HEK293 (cell line): ENCODE measurements at regions not wholly inside any gene's neighbourhood (a gene's known extent, or its start where the extent isn't known, plus 50 kb on each side); places are given as distances from the start of the nearest gene placed in this dataset.

Experiments used
- CTCF ChIA-PET: fragments of 350-600 bp; formaldehyde crosslinking; extraction: SDS; loops from one replicate; lab custom pipeline; 2021; ENCODE audit warnings: antibody characterized with exemption; lab: Yijun Ruan, JAX
- POLR2A ChIA-PET: fragments of 300-600 bp; formaldehyde crosslinking; extraction: SDS; loops from one replicate; lab custom pipeline; 2020; ENCODE audit warnings: antibody characterized with exemption, inconsistent platforms; lab: Yijun Ruan, JAX
- H3K27ac ChIP-seq: fragments of 200-500 bp; sonication (Bioruptor generic); 2 replicates; pipeline ENCODE4 v1.5.1; 2014; ENCODE audit warnings: low read depth, low read length, control low read depth, inconsistent platforms; ENCODE audit errors: extremely low read depth
- H3K36me3 ChIP-seq, 2 experiments: fragments of 200-500 bp in 1 of 2; sonication (Bioruptor generic) in 1 of 2; 1 replicate in 1 of 2; 2 replicates in 1 of 2; pipeline ENCODE4 v1.5.1; 2014 to 2017; ENCODE audit warnings: inconsistent platforms in 2 of 2, low read length in 2 of 2; ENCODE audit not compliant: control insufficient read depth in 2 of 2, insufficient read depth in 1 of 2
- H3K4me1 ChIP-seq: fragments of 200-500 bp; sonication (Bioruptor generic); 2 replicates; pipeline ENCODE4 v1.5.1; 2014; ENCODE audit warnings: mild to moderate bottlenecking, low read length, inconsistent platforms; ENCODE audit not compliant: control insufficient read depth, insufficient read depth
- H3K4me3 ChIP-seq: 2 replicates; pipeline ENCODE4 v1.5.1; 2011; ENCODE audit warnings: low read depth, mild to moderate bottlenecking, control low read depth, low read length, moderate library complexity
- H3K9me3 ChIP-seq: fragments of 200-500 bp; sonication (Bioruptor generic); 2 replicates; pipeline ENCODE4 v1.5.1; 2014; ENCODE audit warnings: low read depth, low read length, inconsistent platforms; ENCODE audit not compliant: control insufficient read depth, insufficient read depth
- CTCF ChIP-seq: fragments of 450-650 bp; formaldehyde crosslinking; IDR thresholded peaks from 2 replicates; pipeline ENCODE4 v1.5.1; 2016; ENCODE audit warnings: missing biosample characterization, missing genetic modification characterization
- FEZF1 ChIP-seq: fragments of 450-650 bp; formaldehyde crosslinking; IDR thresholded peaks from 2 replicates; pipeline ENCODE4 v1.5.1; 2016; ENCODE audit warnings: missing biosample characterization, missing genetic modification characterization
- GFI1B ChIP-seq: fragments of 450-650 bp; formaldehyde crosslinking; IDR thresholded peaks from 2 replicates; pipeline ENCODE4 v1.5.1; 2016; ENCODE audit warnings: missing biosample characterization, missing genetic modification characterization
- GLI4 ChIP-seq: fragments of 450-650 bp; formaldehyde crosslinking; IDR thresholded peaks from 2 replicates; pipeline ENCODE4 v1.5.1; 2016; ENCODE audit warnings: missing biosample characterization, missing genetic modification characterization
- HOXA7 ChIP-seq: sonication (generic); formaldehyde crosslinking; IDR thresholded peaks from 2 replicates; pipeline ENCODE4 v1.8.1; 2022; ENCODE audit warnings: missing genetic modification reagents, borderline replicate concordance
- HOXC10 ChIP-seq: sonication (generic); formaldehyde crosslinking; IDR thresholded peaks from 2 replicates; pipeline ENCODE4 v1.8.1; 2023; ENCODE audit warnings: mild to moderate bottlenecking, missing genetic modification reagents
- OSR2 ChIP-seq: fragments of 450-650 bp; formaldehyde crosslinking; IDR thresholded peaks from 2 replicates; pipeline ENCODE4 v1.5.1; 2016; ENCODE audit warnings: missing biosample characterization, missing genetic modification characterization
- OVOL3 ChIP-seq: fragments of 450-650 bp; formaldehyde crosslinking; IDR thresholded peaks from 2 replicates; pipeline ENCODE4 v1.5.1; 2016; ENCODE audit warnings: missing biosample characterization, missing genetic modification characterization
- PRDM4 ChIP-seq: fragments of 450-650 bp; formaldehyde crosslinking; IDR thresholded peaks from 2 replicates; pipeline ENCODE4 v1.5.1; 2017; ENCODE audit warnings: missing biosample characterization, missing genetic modification characterization
- RBAK ChIP-seq: fragments of 450-650 bp; formaldehyde crosslinking; IDR thresholded peaks from 2 replicates; pipeline ENCODE4 v1.5.1; 2016; ENCODE audit warnings: missing biosample characterization, missing genetic modification characterization
- TRIM28 ChIP-seq: IDR thresholded peaks from 2 replicates; pipeline ENCODE4 v1.6.1; 2011; ENCODE audit warnings: low read length, control low read depth, borderline replicate concordance
- ZBTB21 ChIP-seq: fragments of 450-650 bp; formaldehyde crosslinking; IDR thresholded peaks from 2 replicates; pipeline ENCODE4 v1.5.1; 2017; ENCODE audit warnings: missing biosample characterization, missing genetic modification characterization
- ZNF10 ChIP-seq: fragments of 450-650 bp; formaldehyde crosslinking; IDR thresholded peaks from 2 replicates; pipeline ENCODE4 v1.5.1; 2017; ENCODE audit warnings: missing biosample characterization, missing genetic modification characterization
- ZNF175 ChIP-seq: fragments of 450-650 bp; formaldehyde crosslinking; IDR thresholded peaks from 2 replicates; pipeline ENCODE4 v1.5.1; 2016; ENCODE audit warnings: missing biosample characterization, missing genetic modification characterization
- ZNF202 ChIP-seq: fragments of 450-650 bp; formaldehyde crosslinking; IDR thresholded peaks from 2 replicates; pipeline ENCODE4 v1.5.1; 2016; ENCODE audit warnings: missing biosample characterization, missing genetic modification characterization, borderline replicate concordance
- ZNF24 ChIP-seq: fragments of 450-650 bp; formaldehyde crosslinking; IDR thresholded peaks from 2 replicates; pipeline ENCODE4 v1.5.1; 2016; ENCODE audit warnings: missing biosample characterization, missing genetic modification characterization
- ZNF37A ChIP-seq: fragments of 450-650 bp; IDR thresholded peaks from 2 replicates; pipeline ENCODE4 v1.5.1; 2018; ENCODE audit warnings: missing biosample characterization, missing genetic modification characterization
- ZNF449 ChIP-seq: fragments of 450-650 bp; formaldehyde crosslinking; IDR thresholded peaks from 2 replicates; pipeline ENCODE4 v1.5.1; 2017; ENCODE audit warnings: missing biosample characterization, mild to moderate bottlenecking, missing genetic modification characterization, moderate library complexity
- ZNF488 ChIP-seq: fragments of 450-650 bp; formaldehyde crosslinking; IDR thresholded peaks from 2 replicates; pipeline ENCODE4 v1.5.1; 2016; ENCODE audit warnings: missing biosample characterization, missing genetic modification characterization
- ZNF501 ChIP-seq: fragments of 450-650 bp; formaldehyde crosslinking; IDR thresholded peaks from 2 replicates; pipeline ENCODE4 v1.5.1; 2016; ENCODE audit warnings: missing biosample characterization, missing genetic modification characterization
- ZNF560 ChIP-seq: fragments of 450-650 bp; formaldehyde crosslinking; IDR thresholded peaks from 2 replicates; pipeline ENCODE4 v1.5.1; 2017; ENCODE audit warnings: missing biosample characterization, missing genetic modification characterization, borderline replicate concordance
- ZNF600 ChIP-seq: fragments of 450-650 bp; formaldehyde crosslinking; IDR thresholded peaks from 2 replicates; pipeline ENCODE4 v1.5.1; 2016; ENCODE audit warnings: missing biosample characterization, missing genetic modification characterization
- ZNF654 ChIP-seq: fragments of 450-650 bp; formaldehyde crosslinking; IDR thresholded peaks from 2 replicates; pipeline ENCODE4 v1.5.1; 2016; ENCODE audit warnings: low read depth, missing biosample characterization, missing genetic modification characterization
- ZNF658 ChIP-seq: fragments of 450-650 bp; formaldehyde crosslinking; IDR thresholded peaks from 2 replicates; pipeline ENCODE4; 2016; ENCODE audit warnings: missing biosample characterization, missing genetic modification characterization
- ZNF777 ChIP-seq: fragments of 450-650 bp; formaldehyde crosslinking; IDR thresholded peaks from 2 replicates; pipeline ENCODE4 v1.5.1; 2017; ENCODE audit warnings: missing biosample characterization, missing genetic modification characterization, borderline replicate concordance
- ZSCAN16 ChIP-seq: fragments of 450-650 bp; formaldehyde crosslinking; IDR thresholded peaks from 2 replicates; pipeline ENCODE4 v1.5.1; 2016; ENCODE audit warnings: missing biosample characterization, missing genetic modification characterization
- ZSCAN23 ChIP-seq: fragments of 450-650 bp; formaldehyde crosslinking; IDR thresholded peaks from 2 replicates; pipeline ENCODE4 v1.5.1; 2016; ENCODE audit warnings: missing biosample characterization, missing genetic modification characterization

- POLR2A ChIA-PET = no interaction called here
- CTCF ChIA-PET = no interaction called here
- no peak overlapping the region for H3K27ac ChIP-seq
- H3K4me1 ChIP-seq = no peaks in the 10 kb centered on the region
- TF ChIP-seq ZNF10 (tag by site-specific recombination) (no peak), ZNF658 (tag by site-specific recombination) (no peak), ZSCAN16 (no peak), ZNF600 (tag by site-specific recombination) (no peak), ZNF488 (no peak), HOXC10 (CRISPR knock-in tag) (no peak), ZNF501 (tag by site-specific recombination) (no peak), ZNF24 (tag by site-specific recombination) (no peak), ZNF449 (tag by site-specific recombination) (no peak), PRDM4 (tag by site-specific recombination) (no peak), TRIM28 (no peak), FEZF1 (tag by site-specific recombination) (no peak), ZSCAN23 (tag by site-specific recombination) (no peak), ZNF175 (no peak)
- H3K36me3 ChIP-seq = no peaks in the 10 kb centered on the region
- no peak overlapping the region for H3K4me3 ChIP-seq
- H3K9me3 ChIP-seq = no peaks in the 10 kb centered on the region
Observed at GRCh38 chr4:104286867-104287266, 207.8 kb downstream of the CXXC4 start.

GRCh38 chr4:104283303-104283702 is 211.4 kb downstream of the CXXC4 start:
- H3K4me1 ChIP-seq = no peaks in the 10 kb centered on the region
- no peak for TF ChIP-seq CTCF
- no peak for TF ChIP-seq ZNF654 (tag by site-specific recombination)
- TF ChIP-seq ZBTB21 (tag by site-specific recombination) = no peak
- no peak for TF ChIP-seq ZNF560 (tag by site-specific recombination)
- TF ChIP-seq OVOL3 = no peak
- no peak for TF ChIP-seq ZNF202
- TF ChIP-seq OSR2 (tag by site-specific recombination) = no peak
- TF ChIP-seq RBAK = no peak
- no peak for TF ChIP-seq ZNF37A (tag by site-specific recombination)
- no peak for TF ChIP-seq HOXA7
- TF ChIP-seq GFI1B (tag by site-specific recombination) = no peak
- TF ChIP-seq GLI4 (tag by site-specific recombination) = no peak
- no peak for TF ChIP-seq ZNF777 (tag by site-specific recombination)
- TF ChIP-seq, all 188 proteins: peak for 0
- no peak overlapping the region for H3K4me3 ChIP-seq
- H3K9me3 ChIP-seq = no peaks in the 10 kb centered on the region
- H3K27ac ChIP-seq = no peak overlapping the region
- ChIA-PET CTCF (interaction anchor here (0.6 kb wide), 1 partner anchor 66 kb away, joined by 4 read pairs; no protein-coding TSS in a partner anchor), POLR2A (no interaction called here)
- H3K36me3 ChIP-seq = no peaks in the 10 kb centered on the region
